Effector CD4-positive, alpha-beta T cell (primary cell): ENCODE measurements at regions not wholly inside any gene's neighbourhood (a gene's known extent, or its start where the extent isn't known, plus 50 kb on each side); places are given as distances from the start of the nearest gene placed in this dataset.
A peak's percentile ranks its signal among the peaks of the same experiment; 100 is the strongest.
"Not testable (repeated sequence)": the region's sequence is repeated elsewhere in the genome, so short reads cannot be mapped to it uniquely, and the experiment has no call there.

Source experiments
- DNase-seq: peaks from one replicate; pipeline ENCODE4 v3.0.0-alpha.2; 2020

- no peak for DNase-seq
These were observed 76.9 kb upstream of the ITGB1 start for GRCh38 chr10:33034931-33035330.

GRCh38 chr10:33032654-33033151 is 74.7 kb upstream of the ITGB1 start:
- DNase-seq: no peak

GRCh38 chr10:33031815-33032653 is 74.0 kb upstream of the ITGB1 start:
- no peak for DNase-seq

GRCh38 chr10:33031171-33031570 is 73.1 kb upstream of the ITGB1 start:
- DNase-seq: no peak

- not testable (repeated sequence) for DNase-seq
These were observed 70.5 kb upstream of the ITGB1 start for GRCh38 chr10:33028515-33028914.

- no peak for DNase-seq
These were observed 69.1 kb upstream of the ITGB1 start for GRCh38 chr10:33027088-33027487.

GRCh38 chr10:33026422-33026821 is 68.4 kb upstream of the ITGB1 start:
- no peak for DNase-seq

GRCh38 chr10:33025910-33026309 is 67.9 kb upstream of the ITGB1 start:
- DNase-seq: no peak

GRCh38 chr10:33025039-33025438 is 67.0 kb upstream of the ITGB1 start:
- no peak for DNase-seq

GRCh38 chr10:33022691-33023090 is 64.7 kb upstream of the ITGB1 start:
- no peak for DNase-seq

- no peak for DNase-seq
These were observed 64.1 kb upstream of the ITGB1 start for GRCh38 chr10:33022090-33022489.

- no peak for DNase-seq
These were observed 59.0 kb upstream of the ITGB1 start for GRCh38 chr10:33016988-33017387.

GRCh38 chr10:33015761-33016547 is 57.9 kb upstream of the ITGB1 start:
- DNase-seq: no peak

- DNase-seq: not testable (repeated sequence)
These were observed 55.3 kb upstream of the ITGB1 start for GRCh38 chr10:33013331-33013730.

- no peak for DNase-seq
These were observed 54.3 kb upstream of the ITGB1 start for GRCh38 chr10:33012306-33012705.

- DNase-seq: peak; percentile 17
These were observed 52.4 kb upstream of the ITGB1 start for GRCh38 chr10:33010132-33011037.

- no peak for DNase-seq
These were observed 51.5 kb upstream of the ITGB1 start for GRCh38 chr10:33009244-33010131.

- peak; percentile 46 for DNase-seq
These were observed 50.6 kb upstream of the ITGB1 start for GRCh38 chr10:33008499-33009243.

GRCh38 chr10:33007731-33008381 is 49.8 kb upstream of the ITGB1 start:
- DNase-seq: not testable (repeated sequence)
